ENCODE measurements at regions not wholly inside any gene's neighbourhood (a gene's known extent, or its start where the extent isn't known, plus 50 kb on each side); places are given as distances from the start of the nearest gene placed in this dataset.

GRCh38 chr6:113184291-113184690 lies 672.9 kb upstream of the MARCKS start:
- ATAC-seq = no peak
- POLR2A ChIA-PET = no interaction called here

DNA sequence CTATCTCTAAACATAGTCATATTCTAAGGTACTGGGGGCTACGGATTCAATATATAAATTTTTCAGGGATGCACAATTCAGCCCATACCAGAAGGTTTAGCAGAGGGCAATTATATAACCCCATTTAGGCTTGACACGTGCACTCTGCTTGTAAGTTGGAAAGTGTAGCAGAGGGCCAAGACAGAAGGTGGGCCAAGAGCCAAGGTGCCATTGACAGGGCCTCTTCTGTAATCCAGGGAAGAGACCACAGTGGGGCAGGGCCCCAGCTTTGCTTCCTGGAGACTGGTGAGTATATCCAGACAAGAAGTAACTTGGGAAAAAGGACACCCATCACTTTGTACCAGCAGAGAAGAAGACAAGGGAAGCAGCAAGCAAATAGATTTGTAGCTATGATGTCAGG lies 672.4 kb upstream of the MARCKS start:
- FAIRE-seq = no peak
- ATAC-seq = no peak
- no peak overlapping the region for H3K4me2 ChIP-seq
- DNase-seq (ENCODE audit: low read depth in 1 of 2, low spot score in 1 of 2) = no peak
- TF ChIP-seq FOSL2 (IDR thresholded peaks at IDR 0.05) (no peak), FOSL2 (CRISPR knock-in tag; IDR thresholded peaks at IDR 0.05) (no peak), JUNB (IDR thresholded peaks at IDR 0.05) (no peak), CBX2 (IDR thresholded peaks at IDR 0.05; ENCODE audit: borderline replicate concordance, low read depth) (no peak), GATA3 (IDR thresholded peaks at IDR 0.05; ENCODE audit: borderline replicate concordance) (no peak), HOXB5 (CRISPR knock-in tag; IDR thresholded peaks at IDR 0.05) (no peak), HDAC2 (IDR thresholded peaks at IDR 0.05) (no peak)
- TF ChIP-seq, protein P1, sequence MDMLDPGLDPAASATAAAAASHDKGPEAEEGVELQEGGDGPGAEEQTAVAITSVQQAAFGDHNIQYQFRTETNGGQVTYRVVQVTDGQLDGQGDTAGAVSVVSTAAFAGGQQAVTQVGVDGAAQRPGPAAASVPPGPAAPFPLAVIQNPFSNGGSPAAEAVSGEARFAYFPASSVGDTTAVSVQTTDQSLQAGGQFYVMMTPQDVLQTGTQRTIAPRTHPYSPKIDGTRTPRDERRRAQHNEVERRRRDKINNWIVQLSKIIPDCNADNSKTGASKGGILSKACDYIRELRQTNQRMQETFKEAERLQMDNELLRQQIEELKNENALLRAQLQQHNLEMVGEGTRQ (IDR thresholded peaks at IDR 0.05) = no peak
- TF ChIP-seq, protein P2, sequence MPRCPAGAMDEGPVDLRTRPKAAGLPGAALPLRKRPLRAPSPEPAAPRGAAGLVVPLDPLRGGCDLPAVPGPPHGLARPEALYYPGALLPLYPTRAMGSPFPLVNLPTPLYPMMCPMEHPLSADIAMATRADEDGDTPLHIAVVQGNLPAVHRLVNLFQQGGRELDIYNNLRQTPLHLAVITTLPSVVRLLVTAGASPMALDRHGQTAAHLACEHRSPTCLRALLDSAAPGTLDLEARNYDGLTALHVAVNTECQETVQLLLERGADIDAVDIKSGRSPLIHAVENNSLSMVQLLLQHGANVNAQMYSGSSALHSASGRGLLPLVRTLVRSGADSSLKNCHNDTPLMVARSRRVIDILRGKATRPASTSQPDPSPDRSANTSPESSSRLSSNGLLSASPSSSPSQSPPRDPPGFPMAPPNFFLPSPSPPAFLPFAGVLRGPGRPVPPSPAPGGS (IDR thresholded peaks at IDR 0.05) = no peak
- TF ChIP-seq, protein P3, sequence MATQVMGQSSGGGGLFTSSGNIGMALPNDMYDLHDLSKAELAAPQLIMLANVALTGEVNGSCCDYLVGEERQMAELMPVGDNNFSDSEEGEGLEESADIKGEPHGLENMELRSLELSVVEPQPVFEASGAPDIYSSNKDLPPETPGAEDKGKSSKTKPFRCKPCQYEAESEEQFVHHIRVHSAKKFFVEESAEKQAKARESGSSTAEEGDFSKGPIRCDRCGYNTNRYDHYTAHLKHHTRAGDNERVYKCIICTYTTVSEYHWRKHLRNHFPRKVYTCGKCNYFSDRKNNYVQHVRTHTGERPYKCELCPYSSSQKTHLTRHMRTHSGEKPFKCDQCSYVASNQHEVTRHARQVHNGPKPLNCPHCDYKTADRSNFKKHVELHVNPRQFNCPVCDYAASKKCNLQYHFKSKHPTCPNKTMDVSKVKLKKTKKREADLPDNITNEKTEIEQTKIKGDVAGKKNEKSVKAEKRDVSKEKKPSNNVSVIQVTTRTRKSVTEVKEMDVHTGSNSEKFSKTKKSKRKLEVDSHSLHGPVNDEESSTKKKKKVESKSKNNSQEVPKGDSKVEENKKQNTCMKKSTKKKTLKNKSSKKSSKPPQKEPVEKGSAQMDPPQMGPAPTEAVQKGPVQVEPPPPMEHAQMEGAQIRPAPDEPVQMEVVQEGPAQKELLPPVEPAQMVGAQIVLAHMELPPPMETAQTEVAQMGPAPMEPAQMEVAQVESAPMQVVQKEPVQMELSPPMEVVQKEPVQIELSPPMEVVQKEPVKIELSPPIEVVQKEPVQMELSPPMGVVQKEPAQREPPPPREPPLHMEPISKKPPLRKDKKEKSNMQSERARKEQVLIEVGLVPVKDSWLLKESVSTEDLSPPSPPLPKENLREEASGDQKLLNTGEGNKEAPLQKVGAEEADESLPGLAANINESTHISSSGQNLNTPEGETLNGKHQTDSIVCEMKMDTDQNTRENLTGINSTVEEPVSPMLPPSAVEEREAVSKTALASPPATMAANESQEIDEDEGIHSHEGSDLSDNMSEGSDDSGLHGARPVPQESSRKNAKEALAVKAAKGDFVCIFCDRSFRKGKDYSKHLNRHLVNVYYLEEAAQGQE (IDR thresholded peaks at IDR 0.05) = no peak
- CTCF ChIA-PET = interaction anchor here (0.7 kb wide), 1 partner anchor 563 kb away, joined by 3 read pairs; no protein-coding TSS in a partner anchor
- no peak overlapping the region for H3K4me3 ChIP-seq
- no peaks in the 10 kb centered on the region for H3K9me3 ChIP-seq
- 96% methylated on average over 2 of the region's 2 CpGs for WGBS (ENCODE audit: missing lambda C conversion rate)
- H3K27ac ChIP-seq = no peak overlapping the region
- POLR2A ChIA-PET = no interaction called here
- H3K4me1 ChIP-seq = peaks cover 8% of the 10 kb centered on the region; the same call in 2 of the 3 replicates

More at GRCh38 chr6:113184291-113184690, 672.9 kb upstream of the MARCKS start:
- H3K9me3 ChIP-seq = no peaks in the 10 kb centered on the region
- TF ChIP-seq HOXB13 (CRISPR knock-in tag; IDR thresholded peaks at IDR 0.05; ENCODE audit: low read depth) = no peak
- 0 out of 5 replicates have a peak, but pooled peaks of 1 of the 2 experiments have one; percentile 6 for TF ChIP-seq RAD21 (conservative IDR thresholded peaks at IDR 0.05 in 1 of 2, IDR thresholded peaks at IDR 0.05 in 1 of 2)
- no peak for TF ChIP-seq CBX2 (IDR thresholded peaks at IDR 0.05; ENCODE audit: borderline replicate concordance, low read depth)
- no peak for TF ChIP-seq FOSL2 (IDR thresholded peaks at IDR 0.05)
- TF ChIP-seq FOSL2 (CRISPR knock-in tag; IDR thresholded peaks at IDR 0.05) = no peak
- no peak for TF ChIP-seq CHD4 (IDR thresholded peaks at IDR 0.05; ENCODE audit: borderline replicate concordance)
- TF ChIP-seq, protein P1 (IDR thresholded peaks at IDR 0.05) = no peak
- no peak for TF ChIP-seq ESRRA (IDR thresholded peaks at IDR 0.05; ENCODE audit: borderline replicate concordance, low read length)
- no peak for TF ChIP-seq JUNB (IDR thresholded peaks at IDR 0.05)
- DNase-seq (ENCODE audit: low read depth in 1 of 2, low spot score in 1 of 2) (peak in 1 of 2 experiments; percentile 5), FAIRE-seq (no peak)
- no peak overlapping the region for H3K4me3 ChIP-seq
- H3K4me2 ChIP-seq = no peak overlapping the region
- peaks cover 8% of the 10 kb centered on the region; the same call in 2 of the 3 replicates for H3K4me1 ChIP-seq
- CTCF ChIA-PET = interaction anchor here (0.7 kb wide), 1 partner anchor 564 kb away, joined by 3 read pairs; no protein-coding TSS in a partner anchor
- WGBS (ENCODE audit: missing lambda C conversion rate) = 88% methylated on average over 3 of the region's 3 CpGs
- H3K27ac ChIP-seq = no peak overlapping the region

- H3K27ac ChIP-seq = no peak overlapping the region
- DNase-seq (ENCODE audit: low read depth in 1 of 2, low spot score in 1 of 2) = no peak
- CTCF ChIA-PET = no interaction called here
- no peak for TF ChIP-seq ZFP36 (IDR thresholded peaks at IDR 0.05; ENCODE audit: borderline replicate concordance, partially characterized antibody)
- no peak for TF ChIP-seq PBX3 (IDR thresholded peaks at IDR 0.05)
- TF ChIP-seq, protein P1 (IDR thresholded peaks at IDR 0.05) = no peak
- TF ChIP-seq NPAS2 (CRISPR knock-in tag; IDR thresholded peaks at IDR 0.05; ENCODE audit: borderline replicate concordance) = no peak
- TF ChIP-seq CBX8 (IDR thresholded peaks at IDR 0.05) = no peak
- TF ChIP-seq PHF8 (IDR thresholded peaks at IDR 0.05; ENCODE audit: borderline replicate concordance, low read depth) = no peak
- no peak for TF ChIP-seq RFX5 (IDR thresholded peaks at IDR 0.05)
- no peak for TF ChIP-seq FOXS1 (CRISPR knock-in tag; IDR thresholded peaks at IDR 0.05)
- no peak for TF ChIP-seq FOSL2 (IDR thresholded peaks at IDR 0.05)
- no peak for TF ChIP-seq FOSL2 (CRISPR knock-in tag; IDR thresholded peaks at IDR 0.05)
- no peak for TF ChIP-seq RARB (CRISPR knock-in tag; IDR thresholded peaks at IDR 0.05)
- no peak overlapping the region for H3K4me2 ChIP-seq
- no peak for FAIRE-seq
- POLR2A ChIA-PET = no interaction called here
- ATAC-seq = no peak
- H3K4me1 ChIP-seq = peaks cover 8% of the 10 kb centered on the region; the same call in 2 of the 3 replicates
- no peaks in the 10 kb centered on the region for H3K9me3 ChIP-seq
- H3K4me3 ChIP-seq = no peak overlapping the region
Observed at GRCh38 chr6:113185299-113185698, 671.8 kb upstream of the MARCKS start.

All from A549 (cell line).